BLaER1 (cell line): ENCODE measurements at regions not wholly inside any gene's neighbourhood (a gene's known extent, or its start where the extent isn't known, plus 50 kb on each side); places are given as distances from the start of the nearest gene placed in this dataset.

Experiments
- H3K27ac ChIP-seq: shearing (Covaris generic); formaldehyde crosslinking; 2 replicates; pipeline ENCODE4 v1.8.1; 2022
- H3K27me3 ChIP-seq: shearing (Covaris generic); formaldehyde crosslinking; 2 replicates; pipeline ENCODE4 v1.8.1; 2022
- H3K36me3 ChIP-seq: shearing (Covaris generic); formaldehyde crosslinking; 2 replicates; pipeline ENCODE4 v1.8.1; 2022
- H3K4me1 ChIP-seq: shearing (Covaris generic); formaldehyde crosslinking; 2 replicates; pipeline ENCODE4 v1.8.1; 2022
- H3K4me2 ChIP-seq: shearing (Covaris generic); formaldehyde crosslinking; 2 replicates; pipeline ENCODE4 v1.8.1; 2022
- H3K4me3 ChIP-seq: shearing (Covaris generic); formaldehyde crosslinking; 2 replicates; pipeline ENCODE4 v1.8.1; 2022
- H3K9ac ChIP-seq: shearing (Covaris generic); formaldehyde crosslinking; 2 replicates; pipeline ENCODE4 v1.8.1; 2022
- H3K9me3 ChIP-seq: shearing (Covaris generic); formaldehyde crosslinking; 2 replicates; pipeline ENCODE4 v1.8.1; 2022
- H4K20me1 ChIP-seq: shearing (Covaris generic); formaldehyde crosslinking; 2 replicates; pipeline ENCODE4 v1.8.1; 2022
- Cebpa-rat ChIP-seq: shearing (Covaris generic); IDR thresholded peaks from 2 replicates; pipeline ENCODE4 v1.8.1; 2022

- H3K9me3 ChIP-seq = 0 out of 2 replicates have a peak, but pooled peaks cover under 1% of the 10 kb centered on the region
- no peak overlapping the region for H3K4me2 ChIP-seq
- no peak overlapping the region for H3K4me3 ChIP-seq
- H3K4me1 ChIP-seq = no peaks in the 10 kb centered on the region
- no peak overlapping the region for H3K27ac ChIP-seq
- H4K20me1 ChIP-seq = no peaks in the 10 kb centered on the region
- TF ChIP-seq Cebpa-rat = no peak
- no peaks in the 10 kb centered on the region for H3K27me3 ChIP-seq
- H3K36me3 ChIP-seq = no peaks in the 10 kb centered on the region
- H3K9ac ChIP-seq = no peak overlapping the region
Observed at GRCh38 chr10:21212912-21213311, 312.6 kb downstream of the SKIDA1 start.

GRCh38 chr10:21212348-21212747, 313.1 kb downstream of the SKIDA1 start:
- no peaks in the 10 kb centered on the region for H3K36me3 ChIP-seq
- no peak overlapping the region for H3K4me2 ChIP-seq
- H3K9ac ChIP-seq = no peak overlapping the region
- 0 out of 2 replicates have a peak, but pooled peaks cover 6% of the 10 kb centered on the region for H3K9me3 ChIP-seq
- H3K4me3 ChIP-seq = no peak overlapping the region
- no peak for TF ChIP-seq Cebpa-rat
- no peak overlapping the region for H3K27ac ChIP-seq
- H4K20me1 ChIP-seq = no peaks in the 10 kb centered on the region
- H3K27me3 ChIP-seq = no peaks in the 10 kb centered on the region
- no peaks in the 10 kb centered on the region for H3K4me1 ChIP-seq

- H3K36me3 ChIP-seq = no peaks in the 10 kb centered on the region
- H3K27ac ChIP-seq = no peak overlapping the region
- H3K27me3 ChIP-seq = no peaks in the 10 kb centered on the region
- no peak overlapping the region for H3K4me3 ChIP-seq
- no peak for TF ChIP-seq Cebpa-rat
- H3K4me1 ChIP-seq = no peaks in the 10 kb centered on the region
- H4K20me1 ChIP-seq = no peaks in the 10 kb centered on the region
- H3K4me2 ChIP-seq = no peak overlapping the region
- H3K9ac ChIP-seq = no peak overlapping the region
- H3K9me3 ChIP-seq = 0 out of 2 replicates have a peak, but pooled peaks cover 6% of the 10 kb centered on the region
Observed at GRCh38 chr10:21209495-21209894, 312.4 kb upstream of the NEBL start.

GRCh38 chr10:21208666-21209316, 311.7 kb upstream of the NEBL start:
- Histone ChIP-seq H3K9me3 (0 out of 2 replicates have a peak, but pooled peaks cover 6% of the 10 kb centered on the region), H3K4me2 (no peak overlapping the region), H4K20me1 (no peaks in the 10 kb centered on the region), H3K9ac (no peak overlapping the region), H3K4me3 (no peak overlapping the region), H3K27me3 (no peaks in the 10 kb centered on the region), H3K27ac (no peak overlapping the region), H3K36me3 (no peaks in the 10 kb centered on the region), H3K4me1 (no peaks in the 10 kb centered on the region)
- no peak for TF ChIP-seq Cebpa-rat

- H3K27ac ChIP-seq = no peak overlapping the region
- no peaks in the 10 kb centered on the region for H3K4me1 ChIP-seq
- H3K4me3 ChIP-seq = no peak overlapping the region
- H3K9me3 ChIP-seq = 0 out of 2 replicates have a peak, but pooled peaks cover 6% of the 10 kb centered on the region
- H3K9ac ChIP-seq = no peak overlapping the region
- no peaks in the 10 kb centered on the region for H3K36me3 ChIP-seq
- no peak overlapping the region for H3K4me2 ChIP-seq
- H3K27me3 ChIP-seq = no peaks in the 10 kb centered on the region
- TF ChIP-seq Cebpa-rat = no peak
- no peaks in the 10 kb centered on the region for H4K20me1 ChIP-seq
Observed at GRCh38 chr10:21207852-21208646, 310.9 kb upstream of the NEBL start.

- Histone ChIP-seq H3K9me3 (0 out of 2 replicates have a peak, but pooled peaks cover 6% of the 10 kb centered on the region), H3K36me3 (no peaks in the 10 kb centered on the region)
Observed at GRCh38 chr10:21205328-21205727, 308.2 kb upstream of the NEBL start.

GRCh38 chr10:21203473-21204107, 306.5 kb upstream of the NEBL start:
- no peaks in the 10 kb centered on the region for H3K36me3 ChIP-seq
- no peak overlapping the region for H3K9ac ChIP-seq
- H3K27ac ChIP-seq = no peak overlapping the region
- H4K20me1 ChIP-seq = no peaks in the 10 kb centered on the region
- H3K4me3 ChIP-seq = no peak overlapping the region
- H3K4me1 ChIP-seq = no peaks in the 10 kb centered on the region
- H3K9me3 ChIP-seq = peaks cover 7% of the 10 kb centered on the region; the same call in 1 of the 2 replicates
- no peak for TF ChIP-seq Cebpa-rat
- no peaks in the 10 kb centered on the region for H3K27me3 ChIP-seq
- no peak overlapping the region for H3K4me2 ChIP-seq

More at GRCh38 chr10:21205328-21205727, 308.2 kb upstream of the NEBL start:
- no peak overlapping the region for H3K4me3 ChIP-seq
- no peak overlapping the region for H3K4me2 ChIP-seq
- no peaks in the 10 kb centered on the region for H4K20me1 ChIP-seq
- H3K27ac ChIP-seq = no peak overlapping the region
- TF ChIP-seq Cebpa-rat = no peak
- no peak overlapping the region for H3K9ac ChIP-seq
- no peaks in the 10 kb centered on the region for H3K27me3 ChIP-seq
- H3K4me1 ChIP-seq = no peaks in the 10 kb centered on the region

- Histone ChIP-seq H3K27ac (no peak overlapping the region), H3K9ac (no peak overlapping the region), H3K36me3 (no peaks in the 10 kb centered on the region), H3K9me3 (peaks cover 13% of the 10 kb centered on the region), H3K27me3 (no peaks in the 10 kb centered on the region), H4K20me1 (no peaks in the 10 kb centered on the region), H3K4me2 (no peak overlapping the region), H3K4me3 (no peak overlapping the region), H3K4me1 (no peaks in the 10 kb centered on the region)
- TF ChIP-seq Cebpa-rat = no peak
Observed at GRCh38 chr10:21202776-21203462, 305.8 kb upstream of the NEBL start.

GRCh38 chr10:21199501-21199900, 302.4 kb upstream of the NEBL start:
- no peak for TF ChIP-seq Cebpa-rat
- peaks cover 16% of the 10 kb centered on the region for H3K9me3 ChIP-seq
- no peak overlapping the region for H3K9ac ChIP-seq
- H3K27ac ChIP-seq = no peak overlapping the region
- H3K4me3 ChIP-seq = no peak overlapping the region
- H3K36me3 ChIP-seq = no peaks in the 10 kb centered on the region
- no peaks in the 10 kb centered on the region for H3K4me1 ChIP-seq
- no peaks in the 10 kb centered on the region for H3K27me3 ChIP-seq
- H4K20me1 ChIP-seq = no peaks in the 10 kb centered on the region
- no peak overlapping the region for H3K4me2 ChIP-seq
